CD4-positive, alpha-beta T cell treated with Interleukin-4 for 4 hours (primary cell): ENCODE measurements at regions not wholly inside any gene's neighbourhood (a gene's known extent, or its start where the extent isn't known, plus 50 kb on each side); places are given as distances from the start of the nearest gene placed in this dataset.

Experiments used
- DNase-seq: peaks from one replicate; pipeline ENCODE4 v3.0.0-alpha.2; 2020

GRCh38 chr1:201612645-201613044 is 73.7 kb downstream of the NAV1 start:
- DNase-seq = no peak

DNA sequence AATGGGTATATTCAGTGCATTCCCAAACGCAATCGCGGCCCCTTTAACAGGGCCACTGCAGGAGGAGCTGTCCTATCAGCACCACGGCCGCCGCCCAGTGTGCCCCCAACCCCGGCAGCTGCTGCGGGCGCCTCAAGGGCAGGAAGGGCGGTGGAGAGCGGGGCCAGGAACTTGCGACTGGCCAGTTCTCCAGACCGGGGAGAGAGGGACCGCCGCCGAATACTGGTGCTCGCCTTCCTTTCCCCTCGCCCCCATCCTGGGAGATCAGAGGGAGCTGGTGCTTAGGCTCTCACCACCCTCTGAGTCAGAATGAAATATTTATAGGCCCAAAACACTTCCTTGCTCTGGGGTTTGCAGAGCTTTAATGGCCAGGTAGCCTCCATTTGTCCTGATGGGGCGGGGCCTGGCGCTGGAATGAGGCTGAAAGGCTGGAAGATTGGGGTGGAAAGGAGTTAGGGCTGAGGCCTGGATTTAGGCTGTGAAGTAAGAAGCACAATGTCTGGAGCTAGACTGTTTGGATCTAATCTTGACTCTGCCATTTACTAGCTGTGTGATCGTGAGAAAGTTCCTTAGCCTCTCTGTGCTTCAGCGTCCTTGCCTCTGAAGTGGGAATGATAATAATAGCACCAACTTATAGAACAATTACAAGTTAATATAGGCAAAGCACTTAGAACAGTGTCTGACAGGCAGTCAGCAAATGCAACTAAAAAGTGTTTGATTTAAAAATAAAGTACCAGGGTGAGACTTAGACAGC is 75.5 kb downstream of the NAV1 start:
- no peak for DNase-seq

DNA sequence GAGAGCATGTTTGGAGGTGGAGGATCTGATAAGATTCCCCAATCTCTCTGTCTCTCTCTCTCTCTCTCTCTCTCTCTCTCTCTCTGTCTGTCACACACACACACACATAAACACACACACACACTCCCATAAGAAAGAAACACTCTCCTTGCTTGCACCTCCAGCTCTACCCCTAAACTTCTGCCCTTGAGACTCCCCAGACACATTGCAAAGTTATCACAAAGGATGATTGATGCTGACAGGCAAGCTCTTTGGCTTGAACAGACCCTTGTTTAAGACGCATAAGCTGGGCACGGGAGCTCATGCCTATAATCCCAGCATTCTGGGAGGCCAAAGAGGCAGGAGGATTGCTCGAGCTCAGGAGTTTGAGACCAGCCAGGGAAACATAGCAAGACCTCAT is 78.2 kb downstream of the NAV1 start:
- DNase-seq = no peak

DNA sequence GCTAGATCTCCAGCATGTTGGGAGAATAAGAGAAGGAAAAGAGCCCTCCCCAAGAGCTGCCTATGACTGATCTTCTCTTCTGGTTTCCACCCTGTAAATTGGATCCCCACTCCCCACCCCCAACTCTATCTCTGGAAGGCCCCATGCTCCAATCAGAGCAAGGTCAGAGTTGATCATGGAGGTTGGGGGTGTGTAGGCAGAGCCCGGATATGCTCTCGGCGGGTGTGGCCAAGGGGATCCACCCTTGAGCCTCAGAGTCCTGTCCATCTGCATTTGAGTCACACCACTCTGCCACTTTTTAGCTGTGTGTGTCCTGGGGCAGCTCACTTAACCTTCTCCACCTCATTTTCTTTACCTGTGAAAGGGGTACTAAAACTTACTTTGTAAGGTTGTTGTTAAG is 79.5 kb downstream of the NAV1 start:
- no peak for DNase-seq

- DNase-seq = no peak
These were observed 80.0 kb downstream of the NAV1 start for GRCh38 chr1:201618905-201619304.

GRCh38 chr1:201619513-201619912 is 80.6 kb downstream of the NAV1 start:
- DNase-seq = no peak

- DNase-seq = no peak
These were observed 83.4 kb downstream of the NAV1 start for GRCh38 chr1:201622353-201622752.

DNA sequence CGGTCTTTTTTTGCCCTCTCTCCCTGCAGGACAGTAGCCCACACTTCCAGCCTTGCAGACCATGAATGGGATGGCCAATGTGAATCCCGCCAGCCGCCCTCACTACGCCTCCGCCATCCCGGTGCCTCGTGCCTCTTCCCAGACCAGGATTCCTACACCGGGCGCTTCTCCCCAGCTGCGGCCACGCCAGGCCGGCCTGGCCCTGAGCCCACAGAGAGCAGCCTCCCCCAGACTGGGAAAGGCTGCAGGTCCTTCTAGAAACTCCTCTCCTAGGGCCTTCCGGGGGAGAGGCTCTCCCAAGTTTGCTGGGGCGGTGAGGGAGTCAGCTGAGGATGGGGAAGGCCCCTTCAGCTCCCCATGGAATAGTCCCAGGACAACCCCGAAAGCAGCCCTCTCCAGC is 83.9 kb downstream of the NAV1 start:
- DNase-seq = no peak

DNA sequence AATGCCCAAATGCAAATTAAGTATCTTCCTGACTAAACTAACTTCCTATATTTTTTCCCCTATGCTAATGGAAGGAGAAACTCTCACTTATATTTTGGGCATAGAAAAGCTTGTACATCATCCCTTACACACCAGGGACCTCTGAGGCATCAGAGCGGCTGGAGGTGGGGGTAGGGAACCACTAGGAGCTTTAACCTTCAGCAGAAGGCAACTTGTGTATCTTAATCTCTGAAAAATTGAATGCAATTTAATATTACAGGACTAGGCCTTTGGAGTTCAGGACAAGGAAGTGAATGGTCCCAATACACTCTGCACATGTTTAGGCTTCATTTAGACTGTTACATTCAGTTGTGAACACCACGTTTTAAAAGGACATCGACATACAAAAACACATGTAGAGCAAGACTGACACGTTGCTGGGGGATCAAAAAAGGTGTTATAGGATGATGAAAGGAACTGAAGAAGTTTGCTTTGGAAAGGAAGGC is 85.9 kb downstream of the NAV1 start:
- no peak for DNase-seq

DNA sequence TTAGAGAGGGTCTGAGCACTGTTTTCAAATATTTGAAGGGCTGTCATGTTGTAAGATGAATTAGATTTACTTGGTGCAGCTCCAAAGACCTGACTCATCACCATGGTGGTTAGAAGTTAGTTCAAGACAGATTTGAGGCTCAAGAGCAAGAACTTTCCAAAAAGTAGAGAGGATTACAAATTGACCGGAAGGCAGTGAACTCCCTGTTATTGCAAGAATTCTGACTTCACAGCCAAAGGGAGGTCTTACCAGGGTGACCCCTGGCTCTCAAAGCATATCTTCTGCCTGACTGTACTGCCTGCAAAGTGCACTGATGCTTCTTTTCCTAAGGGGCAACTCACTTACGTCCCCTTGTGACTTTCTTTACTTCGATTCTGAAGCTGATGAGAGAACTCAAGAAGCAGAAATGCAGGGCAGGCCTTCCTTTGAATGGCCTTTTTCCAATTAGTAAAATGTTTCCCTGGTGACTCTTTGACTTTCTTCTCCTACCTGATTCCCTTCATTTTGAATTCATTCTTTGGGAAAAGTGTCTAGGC is 86.4 kb downstream of the NAV1 start:
- no peak for DNase-seq

DNA sequence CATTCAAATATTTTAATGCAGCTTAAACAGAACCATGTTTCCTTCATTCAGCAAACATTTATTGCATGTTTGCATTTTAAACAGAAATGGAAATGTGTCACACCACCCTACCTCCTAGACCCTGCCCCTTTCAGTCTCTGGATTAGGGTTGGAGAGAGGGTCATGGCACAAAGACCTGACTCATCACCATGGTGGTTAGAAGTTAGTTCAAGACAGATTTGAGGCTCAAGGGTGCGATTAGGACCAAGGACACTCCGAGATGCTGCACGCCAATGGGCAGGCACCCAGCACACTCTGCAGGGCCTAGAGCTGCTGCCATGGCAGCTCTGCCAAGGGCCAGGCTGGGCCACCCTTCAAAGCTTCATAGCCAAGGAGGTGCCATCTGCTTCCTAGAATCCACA is 86.9 kb downstream of the NAV1 start:
- no peak for DNase-seq

DNA sequence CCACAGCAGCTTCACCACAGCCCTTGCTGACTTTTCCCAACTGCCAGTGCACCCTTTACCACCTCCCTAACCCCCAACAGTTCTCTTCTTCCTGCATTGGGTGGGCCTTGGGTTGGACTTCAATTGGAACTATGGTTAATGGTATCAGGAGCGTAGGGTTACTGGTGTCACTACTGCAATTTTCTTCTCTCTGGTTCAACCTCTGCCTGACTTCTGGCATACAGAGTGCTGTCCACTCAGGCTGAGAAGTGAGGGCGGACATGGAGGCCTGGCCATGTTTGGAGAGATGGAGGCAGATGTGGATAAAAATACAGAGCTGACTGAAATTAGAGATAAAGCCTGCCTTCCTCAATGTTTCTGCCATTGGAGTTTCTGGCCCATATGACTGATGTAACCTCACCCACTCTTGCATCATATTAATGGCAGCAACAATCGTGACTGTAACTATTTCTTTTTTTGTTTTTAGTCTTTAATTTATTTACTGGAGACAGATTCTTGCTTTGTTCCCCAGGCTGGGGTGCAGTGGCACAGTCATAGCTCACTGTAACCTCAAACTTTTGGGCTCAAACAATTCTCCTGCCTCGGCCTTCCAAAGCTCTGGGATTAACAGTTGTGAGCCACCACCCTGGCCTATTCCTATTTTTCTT is 87.8 kb downstream of the NAV1 start:
- no peak for DNase-seq

GRCh38 chr1:201628490-201628889 is 89.6 kb downstream of the NAV1 start:
- DNase-seq = no peak

DNA sequence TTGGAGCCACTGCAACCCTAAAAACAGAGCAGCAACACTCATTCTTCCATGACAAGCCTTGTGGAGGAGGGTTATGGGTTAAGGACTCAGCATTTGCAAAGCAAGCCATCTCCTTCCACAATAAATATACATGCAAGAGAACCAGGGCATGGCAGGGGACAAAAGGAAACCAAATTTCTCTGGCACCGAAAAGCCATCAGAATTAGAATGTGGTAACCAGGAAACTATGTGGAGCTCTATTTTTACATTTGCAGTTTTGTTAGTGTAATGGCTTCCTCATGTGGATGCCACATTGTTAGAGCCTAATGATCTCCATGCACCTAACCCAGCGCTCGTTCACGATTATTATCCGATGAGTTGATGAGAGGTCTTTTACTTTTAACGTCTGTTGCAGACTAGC is 91.7 kb downstream of the NAV1 start:
- no peak for DNase-seq

- no peak for DNase-seq
These were observed 92.1 kb downstream of the NAV1 start for GRCh38 chr1:201631037-201631436.

GRCh38 chr1:201632364-201632952 is 93.5 kb downstream of the NAV1 start:
- DNase-seq = no peak

- DNase-seq = no peak
These were observed 94.4 kb downstream of the NAV1 start for GRCh38 chr1:201633297-201633696.

GRCh38 chr1:201633811-201634210 is 94.9 kb downstream of the NAV1 start:
- no peak for DNase-seq

- no peak for DNase-seq
These were observed 95.3 kb downstream of the NAV1 start for GRCh38 chr1:201634261-201634660.

GRCh38 chr1:201636097-201636496 is 97.2 kb downstream of the NAV1 start:
- DNase-seq = no peak

GRCh38 chr1:201636510-201636971 is 97.6 kb downstream of the NAV1 start:
- DNase-seq = no peak

DNA sequence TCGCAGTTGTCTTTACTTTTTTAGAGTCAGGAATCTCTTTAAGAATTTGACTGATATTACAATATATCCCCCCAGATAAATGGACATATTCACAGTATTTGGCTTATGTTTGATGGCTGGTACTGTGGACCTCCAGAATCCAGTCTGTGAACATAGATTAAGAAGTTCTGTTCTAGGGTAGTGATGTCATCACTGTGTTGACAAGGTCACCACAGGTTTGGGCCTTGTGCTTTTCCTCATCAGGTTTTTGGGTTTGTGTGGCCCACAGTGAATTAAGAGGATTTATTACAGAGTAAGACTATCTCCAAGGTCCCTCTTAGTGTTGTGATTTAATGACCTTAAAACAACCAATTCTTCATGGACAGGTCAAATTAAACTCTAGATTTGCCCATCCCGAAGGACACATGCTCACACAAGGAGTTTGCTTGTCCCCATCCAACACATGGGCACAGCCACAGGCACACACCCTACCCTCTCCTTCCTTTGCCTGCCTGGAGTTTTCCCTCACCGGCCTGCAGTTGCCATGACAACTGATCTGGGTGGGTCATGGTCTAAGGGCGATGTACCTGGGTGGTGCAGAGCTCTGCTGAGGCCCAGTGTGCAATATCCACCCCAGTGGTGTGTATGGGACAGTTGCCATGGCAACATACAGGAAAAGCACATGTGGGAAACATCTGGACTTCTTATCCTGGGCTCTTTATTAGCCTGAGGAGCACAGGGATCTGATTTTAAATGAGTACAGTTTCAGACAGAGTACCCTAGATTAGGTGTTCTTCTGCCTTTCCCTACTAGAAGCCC is 98.6 kb downstream of the NAV1 start:
- DNase-seq = no peak

- DNase-seq = no peak
These were observed 100.5 kb downstream of the NAV1 start for GRCh38 chr1:201639391-201639790.
